ENCODE measurements at regions not wholly inside any gene's neighbourhood (a gene's known extent, or its start where the extent isn't known, plus 50 kb on each side); places are given as distances from the start of the nearest gene placed in this dataset.

GRCh38 chr4:19969492-19969891 lies 282.2 kb upstream of the SLIT2 start:
- intact Hi-C loops (cut with micrococcal nuclease) = no loop called here
- Mint-ChIP-seq H3K27me3 (no peaks in the 10 kb centered on the region), H3K4me3 (no peak overlapping the region), H3K9me3 (peaks cover 16% of the 10 kb centered on the region), H3K4me1 (ENCODE audit: low read depth) (no peaks in the 10 kb centered on the region), H3K36me3 (ENCODE audit: low read depth) (no peaks in the 10 kb centered on the region), H3K27ac (no peak overlapping the region)

GRCh38 chr4:19961091-19961490 lies 290.6 kb upstream of the SLIT2 start:
- no peaks in the 10 kb centered on the region for H3K36me3 Mint-ChIP-seq (ENCODE audit: low read depth)
- intact Hi-C loops (cut with micrococcal nuclease) = no loop called here

GRCh38 chr4:19958848-19959247 lies 292.9 kb upstream of the SLIT2 start:
- Mint-ChIP-seq H3K36me3 (ENCODE audit: low read depth) (no peaks in the 10 kb centered on the region), H3K27ac (no peak overlapping the region), H3K4me1 (ENCODE audit: low read depth) (no peaks in the 10 kb centered on the region), H3K9me3 (no peaks in the 10 kb centered on the region), H3K4me3 (no peak overlapping the region), H3K27me3 (no peaks in the 10 kb centered on the region)
- intact Hi-C loops (cut with micrococcal nuclease) = no loop called here

More at GRCh38 chr4:19961091-19961490, 290.6 kb upstream of the SLIT2 start:
- H3K9me3 Mint-ChIP-seq = peaks cover 8% of the 10 kb centered on the region
- H3K27me3 Mint-ChIP-seq = no peaks in the 10 kb centered on the region
- H3K4me3 Mint-ChIP-seq = no peak overlapping the region
- H3K27ac Mint-ChIP-seq = no peak overlapping the region
- no peaks in the 10 kb centered on the region for H3K4me1 Mint-ChIP-seq (ENCODE audit: low read depth)

- intact Hi-C loops (cut with micrococcal nuclease) = no loop called here
- Mint-ChIP-seq H3K27ac (no peak overlapping the region), H3K36me3 (ENCODE audit: low read depth) (no peaks in the 10 kb centered on the region), H3K27me3 (no peaks in the 10 kb centered on the region), H3K4me3 (no peak overlapping the region), H3K4me1 (ENCODE audit: low read depth) (no peaks in the 10 kb centered on the region), H3K9me3 (peaks cover 4% of the 10 kb centered on the region)
Measured at GRCh38 chr4:19947349-19947748, 304.4 kb upstream of the SLIT2 start.

GRCh38 chr4:19945979-19946380 lies 305.7 kb upstream of the SLIT2 start:
- H3K27ac Mint-ChIP-seq = no peak overlapping the region
- no peaks in the 10 kb centered on the region for H3K27me3 Mint-ChIP-seq
- H3K36me3 Mint-ChIP-seq (ENCODE audit: low read depth) = no peaks in the 10 kb centered on the region
- intact Hi-C loops (cut with micrococcal nuclease) = no loop called here
- no peak overlapping the region for H3K4me3 Mint-ChIP-seq
- H3K4me1 Mint-ChIP-seq (ENCODE audit: low read depth) = no peaks in the 10 kb centered on the region
- no peaks in the 10 kb centered on the region for H3K9me3 Mint-ChIP-seq

GRCh38 chr4:19945501-19945900 lies 306.2 kb upstream of the SLIT2 start:
- no peaks in the 10 kb centered on the region for H3K4me1 Mint-ChIP-seq (ENCODE audit: low read depth)
- no peaks in the 10 kb centered on the region for H3K36me3 Mint-ChIP-seq (ENCODE audit: low read depth)
- no peak overlapping the region for H3K27ac Mint-ChIP-seq
- H3K27me3 Mint-ChIP-seq = no peaks in the 10 kb centered on the region
- H3K9me3 Mint-ChIP-seq = no peaks in the 10 kb centered on the region
- H3K4me3 Mint-ChIP-seq = no peak overlapping the region
- intact Hi-C loops (cut with micrococcal nuclease) = no loop called here

- Mint-ChIP-seq H3K36me3 (ENCODE audit: low read depth) (no peaks in the 10 kb centered on the region), H3K4me3 (no peak overlapping the region), H3K27ac (no peak overlapping the region), H3K27me3 (no peaks in the 10 kb centered on the region), H3K9me3 (no peaks in the 10 kb centered on the region), H3K4me1 (ENCODE audit: low read depth) (no peaks in the 10 kb centered on the region)
- intact Hi-C loops (cut with micrococcal nuclease) = no loop called here
Measured at GRCh38 chr4:19944806-19945205, 306.9 kb upstream of the SLIT2 start.

- H3K36me3 Mint-ChIP-seq (ENCODE audit: low read depth) = no peaks in the 10 kb centered on the region
- no peaks in the 10 kb centered on the region for H3K4me1 Mint-ChIP-seq (ENCODE audit: low read depth)
- no peaks in the 10 kb centered on the region for H3K27me3 Mint-ChIP-seq
- H3K9me3 Mint-ChIP-seq = no peaks in the 10 kb centered on the region
- intact Hi-C loops (cut with micrococcal nuclease) = no loop called here
- no peak overlapping the region for H3K4me3 Mint-ChIP-seq
- no peak overlapping the region for H3K27ac Mint-ChIP-seq
Measured at GRCh38 chr4:19944251-19944650, 307.5 kb upstream of the SLIT2 start.

GRCh38 chr4:19941434-19941833 lies 310.3 kb upstream of the SLIT2 start:
- Mint-ChIP-seq H3K36me3 (ENCODE audit: low read depth) (no peaks in the 10 kb centered on the region), H3K9me3 (no peaks in the 10 kb centered on the region), H3K27me3 (no peaks in the 10 kb centered on the region), H3K4me3 (no peak overlapping the region), H3K4me1 (ENCODE audit: low read depth) (no peaks in the 10 kb centered on the region), H3K27ac (no peak overlapping the region)
- intact Hi-C loops (cut with micrococcal nuclease) = no loop called here

- H3K9me3 Mint-ChIP-seq = no peaks in the 10 kb centered on the region
- H3K4me3 Mint-ChIP-seq = no peak overlapping the region
- no peaks in the 10 kb centered on the region for H3K4me1 Mint-ChIP-seq (ENCODE audit: low read depth)
- no peaks in the 10 kb centered on the region for H3K27me3 Mint-ChIP-seq
- intact Hi-C loops (cut with micrococcal nuclease) = no loop called here
- H3K27ac Mint-ChIP-seq = no peak overlapping the region
- H3K36me3 Mint-ChIP-seq (ENCODE audit: low read depth) = no peaks in the 10 kb centered on the region
Measured at GRCh38 chr4:19940861-19941260, 310.8 kb upstream of the SLIT2 start.

GRCh38 chr4:19936476-19936875 lies 315.2 kb upstream of the SLIT2 start:
- intact Hi-C loops (cut with micrococcal nuclease) = no loop called here
- H3K4me1 Mint-ChIP-seq (ENCODE audit: low read depth) = no peaks in the 10 kb centered on the region
- no peaks in the 10 kb centered on the region for H3K27me3 Mint-ChIP-seq
- H3K4me3 Mint-ChIP-seq = no peak overlapping the region
- no peak overlapping the region for H3K27ac Mint-ChIP-seq
- no peaks in the 10 kb centered on the region for H3K9me3 Mint-ChIP-seq
- H3K36me3 Mint-ChIP-seq (ENCODE audit: low read depth) = no peaks in the 10 kb centered on the region

GRCh38 chr4:19930742-19931141 lies 321.0 kb upstream of the SLIT2 start:
- H3K36me3 Mint-ChIP-seq (ENCODE audit: low read depth) = no peaks in the 10 kb centered on the region
- no peaks in the 10 kb centered on the region for H3K4me1 Mint-ChIP-seq (ENCODE audit: low read depth)
- H3K9me3 Mint-ChIP-seq = peaks cover 9% of the 10 kb centered on the region

GRCh38 chr4:19927381-19927780 lies 324.3 kb upstream of the SLIT2 start:
- no peaks in the 10 kb centered on the region for H3K4me1 Mint-ChIP-seq (ENCODE audit: low read depth)
- H3K9me3 Mint-ChIP-seq = peaks cover 9% of the 10 kb centered on the region
- no peak overlapping the region for H3K27ac Mint-ChIP-seq
- no peaks in the 10 kb centered on the region for H3K36me3 Mint-ChIP-seq (ENCODE audit: low read depth)
- no peaks in the 10 kb centered on the region for H3K27me3 Mint-ChIP-seq
- intact Hi-C loops (cut with micrococcal nuclease) = no loop called here
- H3K4me3 Mint-ChIP-seq = no peak overlapping the region

More at GRCh38 chr4:19930742-19931141, 321.0 kb upstream of the SLIT2 start:
- Mint-ChIP-seq H3K27me3 (no peaks in the 10 kb centered on the region), H3K4me3 (no peak overlapping the region), H3K27ac (no peak overlapping the region)
- intact Hi-C loops (cut with micrococcal nuclease) = no loop called here

GRCh38 chr4:19925516-19925915 lies 326.2 kb upstream of the SLIT2 start:
- Mint-ChIP-seq H3K27me3 (no peaks in the 10 kb centered on the region), H3K9me3 (peaks cover 17% of the 10 kb centered on the region)
- intact Hi-C loops (cut with micrococcal nuclease) = no loop called here

GRCh38 chr4:19924761-19925160 lies 326.9 kb upstream of the SLIT2 start:
- H3K4me1 Mint-ChIP-seq (ENCODE audit: low read depth) = no peaks in the 10 kb centered on the region
- H3K27ac Mint-ChIP-seq = no peak overlapping the region
- intact Hi-C loops (cut with micrococcal nuclease) = no loop called here
- peaks cover 20% of the 10 kb centered on the region for H3K9me3 Mint-ChIP-seq
- H3K36me3 Mint-ChIP-seq (ENCODE audit: low read depth) = no peaks in the 10 kb centered on the region
- H3K27me3 Mint-ChIP-seq = no peaks in the 10 kb centered on the region
- no peak overlapping the region for H3K4me3 Mint-ChIP-seq

More at GRCh38 chr4:19925516-19925915, 326.2 kb upstream of the SLIT2 start:
- H3K4me1 Mint-ChIP-seq (ENCODE audit: low read depth) = no peaks in the 10 kb centered on the region
- no peak overlapping the region for H3K27ac Mint-ChIP-seq
- no peaks in the 10 kb centered on the region for H3K36me3 Mint-ChIP-seq (ENCODE audit: low read depth)
- no peak overlapping the region for H3K4me3 Mint-ChIP-seq

All from dendritic cell treated with granulocyte-macrophage colony-stimulating factor and Interleukin-4, amounts not matched to agents 40 ng/mL and 50 ng/mL, for 4 days (primary cell).